ENCODE measurements at regions not wholly inside any gene's neighbourhood (a gene's known extent, or its start where the extent isn't known, plus 50 kb on each side); places are given as distances from the start of the nearest gene placed in this dataset.

DNA sequence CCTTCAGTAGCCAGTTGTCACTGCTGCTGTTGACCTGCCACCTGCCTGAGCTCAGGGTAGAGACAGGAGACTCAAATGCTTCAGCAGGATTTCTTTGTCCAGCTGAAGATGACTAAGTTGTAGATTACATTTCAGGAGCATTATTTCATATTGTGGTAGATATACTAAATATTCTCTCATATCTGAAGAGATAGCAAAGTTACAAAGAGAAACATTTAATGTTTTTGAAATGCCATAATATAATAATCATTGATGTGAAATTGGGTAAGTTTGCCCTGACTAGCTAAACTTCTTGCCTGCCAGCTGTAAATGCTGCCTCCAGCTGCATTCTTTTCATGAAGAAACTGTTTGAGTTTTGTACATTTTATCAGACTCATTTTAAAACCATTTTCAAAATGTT, 247.6 kb upstream of the CNKSR2 start:
- H3K36me3 ChIP-seq = no peaks in the 10 kb centered on the region
- no peak for DNase-seq (ENCODE audit: low read depth in 1 of 2, low spot score in 1 of 2)
- H3K27me3 ChIP-seq = no peaks in the 10 kb centered on the region
- H3K4me3 ChIP-seq = no peak overlapping the region
- TF ChIP-seq, protein P1, sequence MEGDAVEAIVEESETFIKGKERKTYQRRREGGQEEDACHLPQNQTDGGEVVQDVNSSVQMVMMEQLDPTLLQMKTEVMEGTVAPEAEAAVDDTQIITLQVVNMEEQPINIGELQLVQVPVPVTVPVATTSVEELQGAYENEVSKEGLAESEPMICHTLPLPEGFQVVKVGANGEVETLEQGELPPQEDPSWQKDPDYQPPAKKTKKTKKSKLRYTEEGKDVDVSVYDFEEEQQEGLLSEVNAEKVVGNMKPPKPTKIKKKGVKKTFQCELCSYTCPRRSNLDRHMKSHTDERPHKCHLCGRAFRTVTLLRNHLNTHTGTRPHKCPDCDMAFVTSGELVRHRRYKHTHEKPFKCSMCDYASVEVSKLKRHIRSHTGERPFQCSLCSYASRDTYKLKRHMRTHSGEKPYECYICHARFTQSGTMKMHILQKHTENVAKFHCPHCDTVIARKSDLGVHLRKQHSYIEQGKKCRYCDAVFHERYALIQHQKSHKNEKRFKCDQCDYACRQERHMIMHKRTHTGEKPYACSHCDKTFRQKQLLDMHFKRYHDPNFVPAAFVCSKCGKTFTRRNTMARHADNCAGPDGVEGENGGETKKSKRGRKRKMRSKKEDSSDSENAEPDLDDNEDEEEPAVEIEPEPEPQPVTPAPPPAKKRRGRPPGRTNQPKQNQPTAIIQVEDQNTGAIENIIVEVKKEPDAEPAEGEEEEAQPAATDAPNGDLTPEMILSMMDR (IDR thresholded peaks at IDR 0.05; ENCODE audit: low read depth, low read length) = no peak
- H3K9me3 ChIP-seq (ENCODE audit: low read depth) = no peaks in the 10 kb centered on the region
- no peak overlapping the region for H3K27ac ChIP-seq
- no peaks in the 10 kb centered on the region for H3K4me1 ChIP-seq (ENCODE audit: low read depth)

DNA sequence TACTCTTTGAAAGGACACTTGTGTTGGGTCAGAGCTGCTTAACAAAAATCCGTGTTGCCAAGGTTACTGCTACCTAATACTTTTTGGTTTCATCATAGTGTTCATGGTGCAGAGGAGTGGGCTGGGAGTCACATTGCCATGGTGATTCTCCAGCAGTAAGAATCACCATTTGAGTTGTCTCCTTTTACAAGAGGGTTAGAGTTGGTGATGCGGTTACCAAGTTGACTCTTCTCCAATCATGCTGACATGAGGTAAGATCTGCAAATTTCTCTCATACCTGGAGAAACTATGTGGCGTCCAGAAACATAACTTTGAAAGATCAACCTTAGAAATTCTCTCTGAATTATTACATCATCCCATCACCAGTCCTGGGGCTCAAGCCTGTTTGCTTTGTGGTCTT, 242.9 kb upstream of the CNKSR2 start:
- no peaks in the 10 kb centered on the region for H3K9me3 ChIP-seq (ENCODE audit: low read depth)
- no peaks in the 10 kb centered on the region for H3K4me1 ChIP-seq (ENCODE audit: low read depth)
- TF ChIP-seq, protein P1 (IDR thresholded peaks at IDR 0.05; ENCODE audit: low read depth, low read length) = no peak
- no peak for DNase-seq (ENCODE audit: low read depth in 1 of 2, low spot score in 1 of 2)
- H3K36me3 ChIP-seq = no peaks in the 10 kb centered on the region
- H3K4me3 ChIP-seq = no peak overlapping the region
- H3K27ac ChIP-seq = no peak overlapping the region
- no peaks in the 10 kb centered on the region for H3K27me3 ChIP-seq

GRCh38 chrX:21131786-21132185, 242.4 kb upstream of the CNKSR2 start:
- Histone ChIP-seq H3K9me3 (ENCODE audit: low read depth) (no peaks in the 10 kb centered on the region), H3K27ac (no peak overlapping the region), H3K36me3 (no peaks in the 10 kb centered on the region), H3K4me3 (no peak overlapping the region), H3K4me1 (ENCODE audit: low read depth) (no peaks in the 10 kb centered on the region), H3K27me3 (no peaks in the 10 kb centered on the region)
- TF ChIP-seq, protein P1 (IDR thresholded peaks at IDR 0.05; ENCODE audit: low read depth, low read length) = no peak
- no peak for DNase-seq (ENCODE audit: low read depth in 1 of 2, low spot score in 1 of 2)

GRCh38 chrX:21132686-21133393, 241.4 kb upstream of the CNKSR2 start:
- TF ChIP-seq, protein P1 (IDR thresholded peaks at IDR 0.05; ENCODE audit: low read depth, low read length) = no peak
- no peaks in the 10 kb centered on the region for H3K36me3 ChIP-seq
- no peak overlapping the region for H3K4me3 ChIP-seq
- DNase-seq (ENCODE audit: low read depth in 1 of 2, low spot score in 1 of 2) = no peak
- no peaks in the 10 kb centered on the region for H3K27me3 ChIP-seq
- H3K9me3 ChIP-seq (ENCODE audit: low read depth) = no peaks in the 10 kb centered on the region
- no peaks in the 10 kb centered on the region for H3K4me1 ChIP-seq (ENCODE audit: low read depth)
- no peak overlapping the region for H3K27ac ChIP-seq

DNA sequence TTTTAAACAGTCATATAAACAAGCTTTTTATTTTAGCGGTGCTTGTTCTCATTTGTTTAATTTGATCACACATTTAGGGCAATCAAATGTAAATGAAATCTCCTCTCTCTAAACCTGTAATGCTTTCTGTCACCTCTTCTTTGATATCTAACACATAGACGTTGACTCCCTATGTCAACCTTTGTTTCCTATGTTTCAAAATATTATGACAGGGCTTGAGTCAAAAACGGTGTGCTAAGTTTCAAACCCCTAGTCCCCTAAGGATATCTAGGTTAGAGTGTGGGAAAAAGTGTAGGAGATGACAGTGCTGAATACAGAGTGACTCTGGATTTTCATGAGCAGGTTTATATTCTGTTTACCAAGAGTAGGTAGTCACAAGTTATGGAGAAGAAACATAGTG, 224.0 kb upstream of the CNKSR2 start:
- Histone ChIP-seq H3K4me3 (no peak overlapping the region), H3K36me3 (no peaks in the 10 kb centered on the region), H3K27me3 (no peaks in the 10 kb centered on the region), H3K27ac (no peak overlapping the region), H3K9me3 (ENCODE audit: low read depth) (no peaks in the 10 kb centered on the region), H3K4me1 (ENCODE audit: low read depth) (peaks cover 20% of the 10 kb centered on the region)
- DNase-seq (ENCODE audit: low read depth in 1 of 2, low spot score in 1 of 2) = no peak
- TF ChIP-seq, protein P1 (IDR thresholded peaks at IDR 0.05; ENCODE audit: low read depth, low read length) = no peak

Measured in cardiac muscle cell (in vitro differentiated cells and primary cell).